HPDE6-E6E7 (cell line): ENCODE measurements at regions not wholly inside any gene's neighbourhood (a gene's known extent, or its start where the extent isn't known, plus 50 kb on each side); places are given as distances from the start of the nearest gene placed in this dataset.

ENCODE experiments used
- DNase-seq: peaks from one replicate; pipeline ENCODE4 v3.0.0; 2011; ENCODE audit warnings: missing footprints; ENCODE audit errors: extremely low spot score

GRCh38 chr1:36743286-36744005 lies 260.7 kb upstream of the CSF3R start:
- no peak for DNase-seq

DNA sequence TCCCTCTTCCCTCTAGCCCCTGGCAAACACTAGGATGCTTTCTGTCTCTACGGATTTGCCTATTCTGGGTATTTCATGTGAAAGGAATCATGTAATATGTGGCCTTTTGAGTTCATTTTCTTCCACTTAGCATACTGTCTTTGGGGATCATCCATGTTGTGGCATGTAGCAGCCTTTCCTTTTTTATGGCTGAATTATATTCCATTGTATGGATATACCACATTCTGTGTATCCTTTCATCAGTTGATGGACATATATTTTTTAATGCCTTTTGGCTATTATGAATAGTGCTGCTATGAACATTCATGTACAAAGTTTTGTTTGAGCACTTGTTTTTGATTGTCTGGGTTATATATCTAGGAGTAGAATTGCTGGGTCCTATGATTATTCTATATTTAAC lies 258.4 kb upstream of the CSF3R start:
- no peak for DNase-seq

DNA sequence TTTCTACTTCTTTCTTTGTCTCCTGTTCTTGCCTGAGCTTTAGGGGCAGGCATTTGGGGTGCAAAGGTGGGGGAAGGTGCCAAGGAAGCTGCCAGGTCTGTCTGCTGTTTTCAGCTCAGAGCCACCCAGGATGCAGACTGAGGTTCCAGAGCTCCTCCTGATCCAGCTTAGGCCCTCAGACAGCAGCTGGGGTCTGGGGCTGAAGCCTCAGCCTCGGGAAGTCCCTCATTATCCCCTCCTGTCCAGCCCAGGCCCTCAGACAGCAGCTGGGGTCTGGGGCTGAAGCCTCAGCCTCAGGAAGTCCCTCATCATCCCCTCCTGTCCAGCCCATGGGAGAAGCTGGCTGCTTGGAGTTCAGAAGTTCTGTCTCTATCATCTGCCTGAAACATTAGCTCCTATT lies 257.7 kb upstream of the CSF3R start:
- no peak for DNase-seq

DNA sequence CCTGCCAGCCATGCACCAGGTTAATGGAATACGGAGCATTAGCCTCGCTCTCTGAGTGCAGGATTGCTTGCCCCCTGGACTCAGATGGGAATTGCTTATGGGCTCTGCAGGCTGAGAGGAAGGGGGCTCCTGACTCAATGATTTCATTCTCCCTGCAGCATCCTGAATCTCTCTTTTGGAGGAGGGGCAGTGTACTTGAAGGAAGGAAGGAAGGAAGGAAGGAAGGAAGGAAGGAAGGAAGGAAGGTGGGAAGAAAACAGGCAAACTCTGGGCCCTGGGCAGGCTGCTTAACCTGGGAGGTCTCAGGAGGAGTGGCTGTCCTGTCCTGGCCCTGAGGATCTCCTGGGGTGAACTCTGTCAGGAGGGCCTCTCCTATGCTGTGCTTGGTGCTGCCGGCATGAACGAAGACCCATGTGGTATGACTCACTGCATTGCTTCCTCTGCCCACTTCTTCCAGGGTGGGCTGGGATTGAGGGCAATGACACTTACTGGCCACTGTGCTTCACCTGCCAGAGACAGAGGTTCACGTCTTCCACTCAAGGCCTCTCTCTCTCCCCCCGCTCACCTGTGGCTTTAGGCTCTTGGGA lies 257.1 kb upstream of the CSF3R start:
- DNase-seq, result no peak

GRCh38 chr1:36738245-36738644 lies 255.5 kb upstream of the CSF3R start:
- no peak for DNase-seq

DNA sequence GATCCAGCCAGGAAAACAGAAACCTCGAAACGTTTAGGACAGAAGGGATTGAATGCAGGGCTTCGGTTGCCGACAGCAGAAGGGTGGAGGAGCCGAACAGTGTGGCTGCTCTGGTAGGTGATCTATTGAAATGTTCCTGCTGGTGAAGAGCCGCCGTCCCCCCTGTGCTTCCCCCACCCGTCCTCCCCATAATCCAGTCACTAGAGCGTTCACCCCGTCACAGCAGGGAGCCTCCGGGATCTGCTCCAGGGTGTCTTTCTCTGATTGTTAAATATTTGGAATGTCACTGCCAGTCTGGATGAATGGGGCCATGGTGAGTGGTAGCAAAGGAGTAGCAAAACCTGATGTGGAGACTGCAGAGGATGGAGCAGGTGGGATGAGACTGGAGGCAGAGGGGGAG lies 255.1 kb upstream of the CSF3R start:
- DNase-seq, result no peak

GRCh38 chr1:36737038-36737555 lies 254.4 kb upstream of the CSF3R start:
- no peak for DNase-seq

DNA sequence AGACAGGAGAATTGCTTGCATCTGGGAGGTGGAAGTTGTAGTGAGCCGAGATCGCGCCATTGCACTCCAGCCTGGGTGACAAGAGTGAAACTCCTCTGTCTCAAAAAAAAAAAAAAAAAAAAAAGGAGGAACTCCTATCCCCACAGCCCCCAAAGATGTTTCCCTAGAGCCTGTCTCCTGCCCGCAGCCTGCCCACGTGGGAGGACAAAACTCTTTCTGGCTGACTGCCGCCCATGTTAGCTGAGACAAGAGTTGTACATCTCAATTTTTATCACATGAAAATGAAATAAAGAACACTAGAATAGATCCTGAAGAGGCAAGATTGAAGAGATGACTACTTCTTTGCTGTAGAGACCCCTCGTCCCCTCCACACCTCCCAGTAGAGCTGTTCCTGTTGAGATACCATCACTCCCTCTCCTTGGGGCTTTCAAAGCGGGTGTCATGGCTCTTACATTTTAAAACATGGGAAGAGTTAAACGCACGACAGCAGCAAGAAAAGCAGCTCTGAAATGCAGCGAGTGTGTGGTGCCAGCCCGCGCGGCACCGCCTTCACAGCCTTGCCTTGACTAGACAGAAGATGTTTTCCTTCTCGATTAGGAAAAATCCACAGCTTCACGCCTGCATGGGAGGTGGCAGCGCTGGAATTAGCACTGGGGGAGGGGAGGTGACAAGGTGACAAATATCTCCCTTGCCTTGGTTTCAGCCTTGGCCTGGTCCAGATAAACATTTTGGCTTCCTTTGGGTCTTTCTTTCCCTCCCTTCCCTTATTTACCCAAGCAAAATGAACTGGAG lies 253.4 kb upstream of the CSF3R start:
- DNase-seq, result no peak

- no peak for DNase-seq
Observed at GRCh38 chr1:36735436-36735835, 252.7 kb upstream of the CSF3R start.

DNA sequence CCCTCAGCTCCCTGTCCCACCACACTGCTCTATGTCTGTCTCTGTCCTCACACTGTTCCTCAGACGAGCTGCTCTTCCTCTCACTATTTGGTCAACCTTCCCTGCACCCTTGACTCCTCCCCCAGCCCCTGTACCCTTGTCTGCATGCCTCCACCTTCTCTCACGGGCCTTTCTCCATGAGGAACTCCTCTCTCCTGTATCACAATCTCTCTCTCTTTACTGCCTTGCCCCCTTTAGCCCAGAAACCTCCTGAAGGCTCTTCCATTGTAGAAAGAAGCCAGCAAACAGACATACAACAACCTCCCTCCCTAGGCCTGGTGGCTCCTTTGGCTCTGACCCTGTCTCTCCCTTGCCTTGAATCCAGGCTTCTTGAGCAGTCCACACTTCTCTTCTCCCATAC lies 251.6 kb upstream of the CSF3R start:
- no peak for DNase-seq

GRCh38 chr1:36733748-36734147 lies 251.0 kb upstream of the CSF3R start:
- no peak for DNase-seq

DNA sequence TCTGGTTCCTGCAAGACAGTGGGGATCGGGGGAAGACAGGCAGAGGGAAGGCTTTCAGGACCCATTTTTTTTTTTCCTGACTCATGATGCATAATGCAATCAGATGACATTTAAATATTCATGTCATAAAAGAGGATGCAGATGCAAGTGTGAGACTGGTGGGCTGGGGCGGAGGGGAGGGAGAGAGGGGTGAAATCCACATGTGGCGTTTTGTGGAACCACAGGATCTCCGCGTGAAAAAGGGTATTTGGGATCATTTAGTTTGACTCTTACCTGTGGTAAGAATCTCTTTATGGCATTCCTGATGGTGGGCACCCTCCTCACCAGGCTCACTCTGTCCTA lies 249.3 kb upstream of the CSF3R start:
- no peak for DNase-seq

DNA sequence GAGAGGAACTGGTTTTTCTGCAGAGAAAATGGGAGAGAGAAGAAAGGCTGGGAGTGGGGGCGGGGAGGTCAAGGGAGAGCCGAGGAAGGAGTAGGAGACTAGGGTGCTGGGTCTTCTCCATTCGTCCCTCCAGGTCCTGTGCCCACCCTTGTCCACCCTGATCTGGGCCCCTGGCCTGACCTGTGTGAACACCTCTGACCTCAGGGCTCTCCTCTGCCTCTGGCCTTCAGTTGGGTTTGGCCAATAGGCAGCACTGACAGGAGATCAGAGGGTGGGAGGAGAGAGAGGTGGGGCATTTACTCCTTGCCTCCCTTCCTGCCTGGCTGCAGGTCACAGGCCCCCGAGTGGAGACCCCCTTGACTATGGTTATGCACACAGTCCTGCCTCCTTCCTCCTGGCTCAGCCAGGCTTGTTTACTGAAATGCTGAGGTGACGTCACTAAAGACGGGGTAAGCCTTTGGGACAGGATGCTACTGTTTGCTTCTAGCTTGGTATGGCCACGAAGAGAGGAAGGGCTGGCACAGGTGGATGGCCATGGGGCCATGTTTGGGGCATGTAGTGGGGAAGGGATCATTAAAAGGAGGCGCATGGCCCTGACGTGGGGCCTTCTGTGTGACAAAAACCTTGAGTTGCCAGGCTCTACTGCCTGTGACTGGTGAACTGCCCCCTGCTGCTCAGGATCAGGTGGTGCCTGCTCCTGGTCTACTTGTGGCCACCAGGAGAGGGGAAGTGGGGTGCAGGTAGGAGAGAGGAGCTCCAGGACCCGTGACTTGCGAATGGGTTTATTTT lies 248.7 kb upstream of the CSF3R start:
- DNase-seq, result no peak

DNA sequence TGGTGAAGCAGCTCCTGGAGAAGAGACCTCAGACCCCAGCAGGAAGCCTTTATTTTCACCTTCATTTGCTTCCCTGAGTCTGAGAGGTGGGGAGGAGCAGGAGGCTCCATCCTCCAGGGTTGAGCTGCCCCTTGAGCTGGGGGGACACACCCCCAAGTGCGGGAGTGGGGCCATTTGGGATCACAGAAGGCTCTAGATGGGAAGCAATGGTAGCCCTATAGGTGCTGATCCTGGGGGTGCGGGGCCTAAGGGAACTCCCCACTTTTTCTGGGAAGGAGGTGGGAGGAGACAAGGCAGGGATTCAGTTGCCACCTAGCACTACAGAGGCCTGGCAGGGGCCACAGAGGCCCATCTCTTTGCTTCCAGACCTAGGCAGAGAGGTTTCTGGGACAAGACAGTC lies 247.9 kb upstream of the CSF3R start:
- DNase-seq, result no peak

GRCh38 chr1:36729716-36730510 lies 247.2 kb upstream of the CSF3R start:
- no peak for DNase-seq

- no peak for DNase-seq
Observed at GRCh38 chr1:36729289-36729688, 246.6 kb upstream of the CSF3R start.

- DNase-seq, result no peak
Observed at GRCh38 chr1:36728846-36729245, 246.1 kb upstream of the CSF3R start.

DNA sequence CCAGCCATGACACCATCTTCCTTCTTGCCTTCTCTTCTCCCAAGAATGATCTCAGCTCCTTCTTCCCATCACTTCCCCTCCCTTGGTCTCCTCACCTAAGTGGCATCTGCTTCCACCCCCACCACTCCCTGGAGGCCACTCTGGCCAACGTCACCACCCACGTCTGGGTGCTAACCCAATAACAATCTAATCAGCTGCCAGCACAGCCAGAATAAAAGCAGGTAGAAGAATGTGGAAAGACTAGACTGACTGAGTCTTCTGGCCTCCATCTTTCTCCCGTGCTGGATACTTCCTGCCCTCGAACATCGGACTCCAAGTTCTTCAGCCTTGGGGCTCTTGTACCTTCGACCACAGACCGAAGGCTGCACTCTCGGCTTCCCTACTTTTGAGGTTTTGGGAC lies 245.3 kb upstream of the CSF3R start:
- no peak for DNase-seq

DNA sequence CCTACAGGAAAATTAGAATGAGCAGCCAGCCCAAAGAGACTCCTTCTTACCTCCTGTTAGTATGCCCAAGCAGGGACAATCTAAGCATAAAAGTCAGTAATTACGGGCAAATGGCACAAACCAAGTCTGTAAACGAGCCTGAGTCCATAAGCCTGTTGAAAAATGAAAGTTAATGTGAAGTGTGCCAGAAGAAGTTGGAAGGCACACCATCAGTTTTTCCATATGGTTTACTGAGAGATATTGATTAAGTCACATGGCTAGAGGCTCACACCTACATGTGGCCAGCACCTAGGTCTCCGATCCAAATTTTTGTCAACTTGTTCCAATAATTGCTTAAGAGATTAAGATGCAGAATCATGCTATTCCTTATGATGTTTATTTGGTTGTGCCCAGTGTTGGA lies 242.4 kb upstream of the CSF3R start:
- no peak for DNase-seq

- DNase-seq, result no peak
Observed at GRCh38 chr1:36723813-36724212, 241.1 kb upstream of the CSF3R start.

DNA sequence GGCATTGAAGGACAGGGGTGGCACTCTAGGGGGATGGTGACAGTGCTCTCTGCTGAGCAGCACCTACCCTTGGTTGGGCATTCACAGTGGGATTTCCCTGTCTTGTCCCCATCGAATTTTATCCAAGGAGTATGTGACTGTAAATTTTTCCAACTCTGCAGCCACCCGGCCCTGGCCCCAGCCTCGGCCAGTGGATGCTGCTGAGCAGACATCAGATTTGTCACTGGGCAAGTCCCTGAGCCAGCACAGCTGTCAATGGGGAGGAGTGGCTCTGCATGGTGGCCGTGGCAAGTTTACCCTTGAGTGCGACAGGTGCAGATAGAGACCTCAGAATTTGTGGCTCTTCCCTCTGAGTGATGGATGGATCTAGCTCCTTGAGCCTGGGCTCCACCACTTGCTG lies 240.2 kb upstream of the CSF3R start:
- DNase-seq, result no peak
